ENCODE measurements at regions not wholly inside any gene's neighbourhood (a gene's known extent, or its start where the extent isn't known, plus 50 kb on each side); places are given as distances from the start of the nearest gene placed in this dataset.

DNA sequence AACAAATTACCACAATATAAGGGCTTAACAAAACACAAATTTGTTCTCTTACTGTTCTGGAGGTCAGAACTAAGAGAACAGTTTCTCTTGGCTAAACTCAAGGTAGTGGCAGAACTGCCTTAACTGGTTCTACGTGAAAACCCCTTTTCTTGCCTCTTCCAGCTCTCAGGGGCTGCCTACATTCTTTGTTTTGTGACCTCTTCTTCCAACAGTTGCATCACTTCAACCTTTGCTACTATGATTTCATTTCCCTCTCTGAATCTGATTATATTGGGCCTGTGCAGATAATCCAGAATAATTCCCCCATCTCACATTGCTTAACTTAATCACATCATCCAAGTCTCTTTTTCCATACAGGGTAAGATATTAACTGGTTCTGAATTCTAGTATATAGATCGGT, 624.6 kb downstream of the ZPLD1 start:
- peaks cover 3% of the 10 kb centered on the region in 2 experiments; a peak in 3 of 4 replicates for H3K4me1 Mint-ChIP-seq
- Histone ChIP-seq H3K79me1 (ENCODE audit: insufficient read depth, low read depth, low read length, poor library complexity, severe bottlenecking) (no peaks in the 10 kb centered on the region), H3T11ph (ENCODE audit: low read length) (no peak overlapping the region), H3K56ac (ENCODE audit: insufficient read length, low read depth, low read length) (no peak overlapping the region), H4K5ac (ENCODE audit: insufficient read length, low read depth, low read length) (no peak overlapping the region), H4K91ac (ENCODE audit: insufficient read length, low read depth, low read length) (no peak overlapping the region), H2AK5ac (ENCODE audit: insufficient read length, low read length) (no peak overlapping the region), H3K79me2 (ENCODE audit: insufficient read depth, low read length) (no peaks in the 10 kb centered on the region), H2AFZ (ENCODE audit: low read length) (no peak overlapping the region), H2BK5ac (ENCODE audit: insufficient read length, low read length) (no peak overlapping the region), H3K27ac (ENCODE audit: insufficient read length, low read depth, low read length) (no peak overlapping the region), H3K23ac (ENCODE audit: insufficient read length, low read depth, low read length) (no peak overlapping the region), H3K4ac (ENCODE audit: low read depth, low read length) (no peak overlapping the region), H2BK15ac (ENCODE audit: low read depth, low read length) (no peak overlapping the region), H4K20me1 (ENCODE audit: control insufficient read depth, insufficient read depth, insufficient read length) (no peaks in the 10 kb centered on the region), H4K8ac (replicated peaks; ENCODE audit: insufficient read length, low read depth, low read length) (no peak overlapping the region), H3K27me3 (ENCODE audit: insufficient read depth, low read length) (no peaks in the 10 kb centered on the region), H3K18ac (ENCODE audit: insufficient read length, low read depth, low read length) (no peak overlapping the region), H3K4me2 (ENCODE audit: insufficient read depth, insufficient read length, low read length) (no peak overlapping the region), H3K14ac (ENCODE audit: insufficient read depth, low read length) (no peak overlapping the region), H3K9me3 (ENCODE audit: control insufficient read depth, low read depth, low read length) (no peaks in the 10 kb centered on the region), H2BK20ac (ENCODE audit: low read depth, low read length, poor library complexity, severe bottlenecking) (no peak overlapping the region), H2BK12ac (ENCODE audit: insufficient read length, low read depth, low read length) (no peak overlapping the region), H3K9ac (ENCODE audit: extremely low read depth, insufficient read length, low read length) (no peak overlapping the region), H3K4me1 (ENCODE audit: insufficient read depth, low read length) (no peaks in the 10 kb centered on the region), H3K23me2 (ENCODE audit: insufficient read length, low read depth, low read length, poor library complexity, severe bottlenecking) (no peaks in the 10 kb centered on the region), H2BK120ac (ENCODE audit: low read depth, low read length, poor library complexity, severe bottlenecking) (no peak overlapping the region)
- H3K9me3 Mint-ChIP-seq = no peaks in the 10 kb centered on the region
- no peaks in the 10 kb centered on the region for H3K27me3 Mint-ChIP-seq (ENCODE audit: low read depth)
- DNase-seq = no peak
- TF ChIP-seq, protein P1, sequence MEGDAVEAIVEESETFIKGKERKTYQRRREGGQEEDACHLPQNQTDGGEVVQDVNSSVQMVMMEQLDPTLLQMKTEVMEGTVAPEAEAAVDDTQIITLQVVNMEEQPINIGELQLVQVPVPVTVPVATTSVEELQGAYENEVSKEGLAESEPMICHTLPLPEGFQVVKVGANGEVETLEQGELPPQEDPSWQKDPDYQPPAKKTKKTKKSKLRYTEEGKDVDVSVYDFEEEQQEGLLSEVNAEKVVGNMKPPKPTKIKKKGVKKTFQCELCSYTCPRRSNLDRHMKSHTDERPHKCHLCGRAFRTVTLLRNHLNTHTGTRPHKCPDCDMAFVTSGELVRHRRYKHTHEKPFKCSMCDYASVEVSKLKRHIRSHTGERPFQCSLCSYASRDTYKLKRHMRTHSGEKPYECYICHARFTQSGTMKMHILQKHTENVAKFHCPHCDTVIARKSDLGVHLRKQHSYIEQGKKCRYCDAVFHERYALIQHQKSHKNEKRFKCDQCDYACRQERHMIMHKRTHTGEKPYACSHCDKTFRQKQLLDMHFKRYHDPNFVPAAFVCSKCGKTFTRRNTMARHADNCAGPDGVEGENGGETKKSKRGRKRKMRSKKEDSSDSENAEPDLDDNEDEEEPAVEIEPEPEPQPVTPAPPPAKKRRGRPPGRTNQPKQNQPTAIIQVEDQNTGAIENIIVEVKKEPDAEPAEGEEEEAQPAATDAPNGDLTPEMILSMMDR (conservative IDR thresholded peaks at IDR 0.05) = no peak
- H3K36me3 Mint-ChIP-seq (ENCODE audit: insufficient read depth in 1 of 3, low read depth in 3 of 3) = no peaks in the 10 kb centered on the region
- no CpG with 5 or more reads among the region's 2 CpGs for WGBS (ENCODE audit: extremely low coverage, insufficient read length, low lambda C conversion rate)
- no peak overlapping the region; a peak in 2 of 7 replicates for H3K27ac Mint-ChIP-seq
- no peak overlapping the region for H3K4me3 Mint-ChIP-seq
